Glomerular visceral epithelial cell (primary cell): ENCODE measurements at regions not wholly inside any gene's neighbourhood (a gene's known extent, or its start where the extent isn't known, plus 50 kb on each side); places are given as distances from the start of the nearest gene placed in this dataset.

ENCODE experiments used
- DNase-seq: peaks from one replicate; pipeline ENCODE4 v3.0.0-alpha.2; 2016; ENCODE audit errors: extremely low spot score

GRCh38 chr18:56545464-56545863 lies 92.9 kb downstream of the TXNL1 start:
- DNase-seq: no peak

GRCh38 chr18:56542476-56542875 lies 95.9 kb downstream of the TXNL1 start:
- no peak for DNase-seq

- DNase-seq: no peak
Measured at GRCh38 chr18:56541793-56542192, 96.6 kb downstream of the TXNL1 start.

GRCh38 chr18:56541340-56541739 lies 97.1 kb downstream of the TXNL1 start:
- no peak for DNase-seq

GRCh38 chr18:56538746-56539145 lies 99.6 kb downstream of the TXNL1 start:
- DNase-seq: peak; percentile 36

- DNase-seq: peak; percentile 45
Measured at GRCh38 chr18:56532176-56532840, 106.1 kb downstream of the TXNL1 start.

GRCh38 chr18:56522816-56523215 lies 115.6 kb downstream of the TXNL1 start:
- no peak for DNase-seq

- DNase-seq: no peak
Measured at GRCh38 chr18:56521263-56521662, 117.1 kb downstream of the TXNL1 start.

- no peak for DNase-seq
Measured at GRCh38 chr18:56517761-56518160, 120.6 kb downstream of the TXNL1 start.

- no peak for DNase-seq
Measured at GRCh38 chr18:56517196-56517595, 121.2 kb downstream of the TXNL1 start.

- no peak for DNase-seq
Measured at GRCh38 chr18:56516789-56517188, 121.6 kb downstream of the TXNL1 start.

GRCh38 chr18:56515522-56515921 lies 122.9 kb downstream of the TXNL1 start:
- DNase-seq: no peak

GRCh38 chr18:56511996-56512395 lies 126.4 kb downstream of the TXNL1 start:
- DNase-seq: no peak

- no peak for DNase-seq
Measured at GRCh38 chr18:56510108-56510507, 128.3 kb downstream of the TXNL1 start.

GRCh38 chr18:56509656-56510055 lies 128.7 kb downstream of the TXNL1 start:
- DNase-seq: peak; percentile 37

GRCh38 chr18:56508370-56509036 lies 129.9 kb downstream of the TXNL1 start:
- no peak for DNase-seq

- no peak for DNase-seq
Measured at GRCh38 chr18:56505971-56506370, 132.4 kb downstream of the TXNL1 start.

- DNase-seq: no peak
Measured at GRCh38 chr18:56505293-56505692, 133.1 kb downstream of the TXNL1 start.

- DNase-seq: no peak
Measured at GRCh38 chr18:56501896-56502295, 136.5 kb downstream of the TXNL1 start.

- no peak for DNase-seq
Measured at GRCh38 chr18:56495884-56496283, 142.5 kb downstream of the TXNL1 start.

- no peak for DNase-seq
Measured at GRCh38 chr18:56493531-56493930, 144.9 kb downstream of the TXNL1 start.

GRCh38 chr18:56492136-56492535 lies 146.3 kb downstream of the TXNL1 start:
- no peak for DNase-seq

GRCh38 chr18:56490942-56491341 lies 147.4 kb downstream of the TXNL1 start:
- DNase-seq: no peak

- DNase-seq: no peak
Measured at GRCh38 chr18:56489893-56490292, 148.5 kb downstream of the TXNL1 start.
